Heart left ventricle (tissue), 16 donors: ENCODE measurements at regions not wholly inside any gene's neighbourhood (a gene's known extent, or its start where the extent isn't known, plus 50 kb on each side); places are given as distances from the start of the nearest gene placed in this dataset.

Source experiments
- ATAC-seq, 4 donors: fragments of 200-7000 bp; cut with Tn5 transposase; one replicate each; pipeline ENCODE4 v1.9.1; 2020 to 2022; ENCODE audit warnings: moderate library complexity in 4 of 4, mild to moderate bottlenecking in 3 of 4, moderate number of reproducible peaks in 1 of 4
- DNase-seq, 5 donors: peaks; one replicate each; pipeline ENCODE4 v3.0.0-alpha.2; 2020
- H3K27ac ChIP-seq, 12 donors: fragments of 200-600 bp; sonication (generic) in 4 of 12; one replicate each; pipeline versions ENCODE4 v1.5.0 to v1.8.0; 2016 to 2022; ENCODE audit warnings: mild to moderate bottlenecking in 2 of 12
- H3K27me3 ChIP-seq, 9 donors: fragments of 200-600 bp; sonication (generic) in 2 of 9; one replicate each; pipeline versions ENCODE4 v1.5.1 to v1.8.0; 2016 to 2022; ENCODE audit warnings: mild to moderate bottlenecking in 3 of 9
- H3K36me3 ChIP-seq, 9 donors: fragments of 200-600 bp; sonication (generic) in 2 of 9; one replicate each; pipeline versions ENCODE4 v1.5.0 to v1.8.0; 2018 to 2022; ENCODE audit warnings: mild to moderate bottlenecking in 2 of 9
- H3K4me1 ChIP-seq, 12 donors: fragments of 200-600 bp; sonication (generic) in 4 of 12; one replicate each; pipeline versions ENCODE4 v1.5.0 to v1.8.0; 2016 to 2022; ENCODE audit warnings: mild to moderate bottlenecking in 3 of 12
- H3K4me3 ChIP-seq, 12 donors: fragments of 200-600 bp; sonication (generic) in 4 of 12; one replicate each; pipeline versions ENCODE4 v1.5.0 to v1.8.0; 2017 to 2022; ENCODE audit warnings: mild to moderate bottlenecking in 9 of 12, moderate library complexity in 4 of 12
- H3K9me3 ChIP-seq, 12 donors: fragments of 200-600 bp; sonication (generic) in 4 of 12; one replicate each; pipeline versions ENCODE4 v1.5.0 to v1.8.0; 2016 to 2022; ENCODE audit warnings: mild to moderate bottlenecking in 1 of 12
- POLR2A ChIP-seq, 2 donors: fragments of 450-650 bp; IDR thresholded peaks; one replicate each; pipeline ENCODE4 v1.6.1; 2017; ENCODE audit warnings: antibody characterized with exemption in 2 of 2, mild to moderate bottlenecking in 2 of 2, moderate library complexity in 2 of 2
- WGBS, 4 donors: extraction: QIAGEN DNeasy Blood & Tissue Kit in 2 of 4; methylation state at CpG; one replicate each; pipeline versions ENCODE4 v1.1.5 to v1.1.7; 2013 to 2018; 5-methylcytosine and 5-hydroxymethylcytosine counted together
- intact Hi-C, 10 donors: fragments of 100-400 bp; cut with DNase I; formaldehyde crosslinking; loops; one replicate each; pipeline versions ENCODE4 v1.11.1 to v1.14.2; 2022
- TF ChIP-seq, protein P1 (sequence below), 12 donors: fragments of 200-600 bp; sonication (generic) in 4 of 12; IDR thresholded peaks; one replicate each; pipeline versions ENCODE4 v1.5.0 to v1.8.0; 2018 to 2022; ENCODE audit warnings: antibody characterized with exemption in 12 of 12, mild to moderate bottlenecking in 5 of 12
- donor health status: ischemic (EF 13 %, LVEDD 7.1; RV severe dilation, severe dysfunction).
- donor health status: healthy with polysubstance abuse.
- donor health status: DM: no; HTN: yes; CAD: no.
- donor health status: DM: no; HTN: no; CAD: no.
- donor health status: ischemic (EF 25% LVEDD 6.9; RV normal size, moderate dysfunction).
- donor health status: ischemic (EF 25% LVEDD 5.7; RV mildly dilated, moderate dysfunction).
- donor health status: healthy.
- donor health status: DM: yes; HTN: yes; CAD: no.
- donor health status: ischemic (EF 35%, LVEDD 5.7; RV mildly dilated, moderate dysfunction).
- donor health status: nonischemic (EF 11% LVEDD 7.7; RV severe dilation, severe dysfunction).
- donor health status: DM: yes; HTN: yes; CAD: no.
- donor health status: PGD.
- donor health status: ischemic (EF 29% LVEDD 5.4; RV normal size, mild dysfunction).
- donor health status: nonischemic (EF 23%, LVEDD 6.1; RV moderate dilation, normal function).

DNA sequence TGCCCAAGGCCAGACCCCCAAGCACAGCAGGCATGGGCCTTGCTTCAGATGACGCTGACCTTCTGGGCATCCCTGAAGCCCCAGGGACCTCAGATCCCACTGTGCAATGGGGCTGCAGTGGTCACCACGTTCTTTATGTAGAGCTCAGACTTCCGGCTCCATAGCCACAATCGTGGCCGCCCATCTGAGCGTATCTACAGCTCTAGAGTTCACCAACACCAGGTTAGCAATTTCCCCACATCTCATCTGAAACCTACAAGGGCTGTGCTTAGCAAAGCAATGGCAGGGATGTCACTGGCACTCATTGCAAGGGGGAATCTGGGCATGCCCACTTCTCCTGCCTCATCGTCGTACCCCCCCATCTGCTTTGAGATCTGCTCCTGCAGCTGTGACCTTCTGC is 384.4 kb upstream of the TSHZ3 start:
- TF ChIP-seq POLR2A (IDR thresholded peaks at IDR 0.05), result no peak
- TF ChIP-seq, protein P1, sequence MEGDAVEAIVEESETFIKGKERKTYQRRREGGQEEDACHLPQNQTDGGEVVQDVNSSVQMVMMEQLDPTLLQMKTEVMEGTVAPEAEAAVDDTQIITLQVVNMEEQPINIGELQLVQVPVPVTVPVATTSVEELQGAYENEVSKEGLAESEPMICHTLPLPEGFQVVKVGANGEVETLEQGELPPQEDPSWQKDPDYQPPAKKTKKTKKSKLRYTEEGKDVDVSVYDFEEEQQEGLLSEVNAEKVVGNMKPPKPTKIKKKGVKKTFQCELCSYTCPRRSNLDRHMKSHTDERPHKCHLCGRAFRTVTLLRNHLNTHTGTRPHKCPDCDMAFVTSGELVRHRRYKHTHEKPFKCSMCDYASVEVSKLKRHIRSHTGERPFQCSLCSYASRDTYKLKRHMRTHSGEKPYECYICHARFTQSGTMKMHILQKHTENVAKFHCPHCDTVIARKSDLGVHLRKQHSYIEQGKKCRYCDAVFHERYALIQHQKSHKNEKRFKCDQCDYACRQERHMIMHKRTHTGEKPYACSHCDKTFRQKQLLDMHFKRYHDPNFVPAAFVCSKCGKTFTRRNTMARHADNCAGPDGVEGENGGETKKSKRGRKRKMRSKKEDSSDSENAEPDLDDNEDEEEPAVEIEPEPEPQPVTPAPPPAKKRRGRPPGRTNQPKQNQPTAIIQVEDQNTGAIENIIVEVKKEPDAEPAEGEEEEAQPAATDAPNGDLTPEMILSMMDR (IDR thresholded peaks at IDR 0.05), result no peak
- H3K27me3 ChIP-seq, result no peaks in the 10 kb centered on the region
- no peak overlapping the region for H3K4me3 ChIP-seq
- intact Hi-C loops, result no loop called here
- H3K36me3 ChIP-seq, result no peaks in the 10 kb centered on the region
- ATAC-seq, result no peak
- DNase-seq, result no peak
- WGBS, 4 donors, result 83 to 88% (median 85%) methylated on average over 8 of the region's 8 CpGs
- H3K27ac ChIP-seq, result no peak overlapping the region
- H3K9me3 ChIP-seq, result no peaks in the 10 kb centered on the region
- no peaks in the 10 kb centered on the region for H3K4me1 ChIP-seq

GRCh38 chr19:31742249-31742648 is 393.0 kb upstream of the TSHZ3 start:
- WGBS, 4 donors, result 86 to 89% (median 87%) methylated on average over 5 of the region's 5 CpGs
- no peaks in the 10 kb centered on the region for H3K4me1 ChIP-seq
- peaks cover 0 to 5% (median 0%) of the 10 kb centered on the region in 9 donors for H3K27me3 ChIP-seq
- no peak for ATAC-seq
- no peak for TF ChIP-seq POLR2A (IDR thresholded peaks at IDR 0.05)
- TF ChIP-seq, protein P1 (IDR thresholded peaks at IDR 0.05), result no peak
- DNase-seq, result no peak
- H3K9me3 ChIP-seq, result no peaks in the 10 kb centered on the region
- H3K4me3 ChIP-seq, result no peak overlapping the region
- H3K27ac ChIP-seq, result no peak overlapping the region
- H3K36me3 ChIP-seq, result no peaks in the 10 kb centered on the region
- intact Hi-C loops, result no loop called here

- no peaks in the 10 kb centered on the region for H3K9me3 ChIP-seq
- DNase-seq, result no peak
- intact Hi-C loops, result no loop called here
- peaks cover 0 to 16% (median 0%) of the 10 kb centered on the region in 9 donors for H3K27me3 ChIP-seq
- WGBS, 4 donors, result 71 to 79% (median 72%) methylated on average over 9 of the region's 9 CpGs
- TF ChIP-seq, protein P1 (IDR thresholded peaks at IDR 0.05), result no peak
- no peak for TF ChIP-seq POLR2A (IDR thresholded peaks at IDR 0.05)
- H3K36me3 ChIP-seq, result no peaks in the 10 kb centered on the region
- no peak overlapping the region for H3K27ac ChIP-seq
- H3K4me3 ChIP-seq, result no peak overlapping the region
- ATAC-seq, result no peak
- H3K4me1 ChIP-seq, result no peaks in the 10 kb centered on the region
Measured at GRCh38 chr19:31745731-31746130, 396.5 kb upstream of the TSHZ3 start.

GRCh38 chr19:31749231-31749630 is 400.0 kb upstream of the TSHZ3 start:
- Histone ChIP-seq H3K27me3 (peaks cover 0 to 19% (median 0%) of the 10 kb centered on the region in 9 donors), H3K36me3 (no peaks in the 10 kb centered on the region), H3K27ac (no peak overlapping the region), H3K4me1 (no peaks in the 10 kb centered on the region), H3K4me3 (no peak overlapping the region), H3K9me3 (no peaks in the 10 kb centered on the region)
- 39 to 57% (median 44%) methylated on average over 8 of the region's 8 CpGs for WGBS, 4 donors
- no peak for DNase-seq
- intact Hi-C loops, result no loop called here
- no peak for ATAC-seq
- TF ChIP-seq POLR2A (IDR thresholded peaks at IDR 0.05), result no peak
- TF ChIP-seq, protein P1 (IDR thresholded peaks at IDR 0.05), result no peak
